NCI-H510A (cell line): ENCODE measurements at regions not wholly inside any gene's neighbourhood (a gene's known extent, or its start where the extent isn't known, plus 50 kb on each side); places are given as distances from the start of the nearest gene placed in this dataset.
A peak's percentile ranks its signal among the peaks of the same experiment; 100 is the strongest.

ENCODE experiments used
- DNase-seq: peaks from one replicate; lab custom pipeline; 2025; lab: John Stamatoyannopoulos, UW

DNA sequence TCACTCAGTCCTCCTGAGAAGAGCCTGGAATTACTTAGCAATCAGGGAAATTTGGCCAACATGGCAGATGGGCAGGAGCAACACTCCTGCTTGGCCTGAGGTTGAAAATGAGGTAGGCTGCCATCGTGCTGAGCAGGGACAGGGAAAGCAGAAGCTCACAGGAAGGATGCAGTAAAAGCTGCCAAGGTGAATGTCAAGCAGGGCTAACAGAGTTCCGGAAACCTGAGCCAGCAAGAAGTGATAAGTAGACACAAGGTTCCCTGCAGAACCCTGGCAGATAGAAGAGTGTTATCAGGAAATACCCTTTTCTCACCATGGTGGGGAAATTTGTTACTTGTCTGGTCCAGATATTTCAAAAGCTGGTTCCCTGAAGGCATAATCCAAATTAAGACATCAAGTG, 454.3 kb upstream of the MEX3C start:
- no peak for DNase-seq

DNA sequence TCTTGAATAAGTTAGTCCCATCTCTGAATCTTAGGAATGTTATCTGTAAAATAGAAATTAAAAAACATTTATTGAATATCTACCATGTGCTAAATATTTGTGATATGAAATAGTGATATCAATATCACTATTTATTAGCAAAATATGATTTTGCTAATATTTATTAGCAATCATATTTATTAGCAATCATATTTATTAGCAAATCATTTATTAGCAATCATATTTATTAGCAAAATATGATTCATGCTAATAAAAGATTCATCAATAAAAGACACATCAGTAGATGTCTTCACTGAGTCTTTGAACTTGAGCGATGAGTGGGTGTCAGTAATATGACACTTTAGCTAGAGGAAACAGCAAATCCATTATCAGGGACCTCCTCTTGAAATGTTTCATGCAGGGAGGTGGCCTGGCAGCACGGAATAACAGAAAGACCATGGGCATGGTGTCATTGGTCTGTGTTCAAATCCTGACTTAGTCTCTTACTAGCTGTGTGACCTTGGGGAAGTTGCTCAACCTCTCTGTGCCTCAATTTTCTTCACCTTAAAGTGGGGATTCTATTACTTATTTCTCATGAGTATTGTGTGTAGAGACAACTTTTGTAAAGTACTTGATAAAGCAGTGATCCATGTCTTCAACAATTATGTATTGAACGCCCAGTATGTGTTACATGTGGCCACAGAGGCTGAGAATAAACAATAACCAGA, 456.2 kb upstream of the MEX3C start:
- DNase-seq = no peak

DNA sequence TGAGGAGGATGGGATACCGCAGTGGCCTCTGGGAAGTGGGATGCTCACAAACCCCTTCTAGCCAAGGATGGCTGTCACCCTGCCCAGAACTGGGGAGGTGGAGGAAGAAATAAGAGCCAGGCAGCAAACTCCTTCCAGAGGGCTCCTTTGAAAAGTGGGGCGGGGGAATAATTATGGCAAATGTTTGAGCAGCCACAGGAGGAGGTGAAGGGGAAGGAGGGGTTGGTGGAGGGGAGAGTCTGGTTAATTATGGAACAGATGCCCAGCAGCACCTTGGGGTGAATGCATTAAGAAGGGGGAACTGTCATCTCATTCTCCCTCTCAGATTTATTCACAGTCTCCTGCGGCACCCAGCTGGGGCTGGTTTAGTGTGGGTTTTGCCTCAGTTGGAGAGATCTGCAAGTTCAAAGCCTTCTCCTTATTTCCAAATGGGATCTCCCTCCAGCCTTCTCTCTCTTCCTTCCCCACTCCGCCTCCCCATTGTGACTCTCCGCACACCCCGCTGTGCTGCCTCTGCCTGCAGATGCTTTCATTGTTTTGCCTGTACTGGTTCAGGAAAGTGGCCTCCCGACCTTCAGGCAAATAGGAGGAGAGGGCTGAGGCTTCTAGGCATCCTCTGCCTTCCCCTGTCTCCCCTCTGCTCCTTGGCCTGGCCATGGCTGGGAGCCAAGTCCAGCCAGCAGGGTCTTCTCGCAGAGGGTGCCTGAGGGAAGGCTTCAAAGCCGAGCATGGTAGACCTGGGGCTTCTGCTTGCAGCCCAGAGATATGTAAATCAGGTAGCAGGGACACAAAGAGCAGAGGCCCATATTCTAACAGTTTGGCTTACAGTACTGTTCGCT, 457.2 kb upstream of the MEX3C start:
- no peak for DNase-seq

DNA sequence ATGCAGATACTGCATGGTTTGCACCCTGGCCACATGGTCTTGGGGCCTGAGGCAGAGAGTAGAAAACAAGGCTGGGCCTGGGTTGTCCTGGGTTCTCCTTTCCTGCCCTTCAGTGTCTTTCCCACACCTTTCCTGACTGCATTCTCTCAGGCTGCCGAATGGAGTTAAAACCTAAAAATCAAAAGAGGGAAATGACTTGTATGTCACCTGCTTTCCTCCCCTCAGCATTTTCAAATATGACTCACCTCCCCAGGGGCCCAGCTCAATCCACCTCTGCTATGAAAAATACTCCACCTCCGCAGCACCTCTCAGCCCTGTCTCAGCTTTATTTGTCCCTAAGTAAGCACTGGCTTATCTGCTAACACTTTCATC, 457.8 kb upstream of the MEX3C start:
- DNase-seq = no peak

DNA sequence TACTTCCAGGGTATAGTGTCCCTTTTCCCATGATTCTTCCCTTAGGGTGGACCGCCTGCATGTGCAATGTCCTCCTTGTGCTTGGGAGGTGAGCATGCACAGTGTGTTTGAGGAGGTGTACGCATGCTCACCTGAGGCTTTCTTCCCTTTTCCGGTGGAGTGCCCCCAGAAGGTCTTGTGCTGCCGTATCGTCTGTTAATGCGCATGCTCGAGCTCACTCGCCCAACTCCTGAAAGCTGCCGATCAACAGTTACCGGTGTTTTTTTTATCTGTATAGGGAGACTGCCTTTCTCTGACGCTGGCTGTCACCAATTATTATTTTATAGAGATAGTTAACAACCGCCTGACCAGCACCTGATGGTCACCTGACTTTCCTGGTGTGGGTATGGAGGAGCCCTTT, 458.8 kb upstream of the MEX3C start:
- DNase-seq = no peak

DNA sequence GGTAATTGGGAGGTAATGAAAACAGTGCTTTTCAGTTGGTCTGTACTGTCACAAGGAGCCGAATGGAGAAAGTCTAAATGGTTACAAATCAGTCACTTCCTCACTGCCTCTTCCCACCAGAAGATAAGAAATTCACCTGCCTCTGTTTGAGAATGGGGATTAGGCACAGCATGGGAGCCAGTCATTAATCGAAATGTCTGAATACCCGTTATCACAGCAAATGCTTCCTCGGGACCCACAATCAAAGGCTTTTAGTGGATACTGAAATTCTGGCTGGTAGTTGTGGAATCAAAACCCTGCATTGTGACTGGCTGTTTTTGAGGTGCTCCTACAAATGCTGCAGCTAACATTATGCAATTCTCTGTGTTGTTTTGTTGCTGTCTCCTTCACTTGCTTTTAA, 461.0 kb upstream of the MEX3C start:
- no peak for DNase-seq

DNA sequence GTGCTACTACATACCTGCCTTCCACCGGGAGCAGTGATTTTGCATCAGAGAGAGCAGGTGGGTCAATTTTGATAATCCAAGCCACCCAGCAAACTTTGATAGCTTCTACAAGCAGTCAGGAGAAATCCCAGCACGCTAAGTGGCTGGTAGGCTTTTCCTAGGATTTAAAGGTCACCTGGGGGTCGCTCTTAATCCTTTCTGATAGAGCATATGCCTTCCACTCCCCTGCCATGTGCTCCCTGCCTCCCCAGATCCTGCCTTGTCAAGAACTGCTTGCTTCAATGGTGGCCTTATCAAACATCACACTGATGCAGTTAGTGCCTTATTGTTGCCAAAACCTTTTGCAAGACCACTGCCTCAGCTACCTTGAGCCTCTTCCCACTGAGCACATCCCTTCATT, 462.3 kb upstream of the MEX3C start:
- no peak for DNase-seq

DNA sequence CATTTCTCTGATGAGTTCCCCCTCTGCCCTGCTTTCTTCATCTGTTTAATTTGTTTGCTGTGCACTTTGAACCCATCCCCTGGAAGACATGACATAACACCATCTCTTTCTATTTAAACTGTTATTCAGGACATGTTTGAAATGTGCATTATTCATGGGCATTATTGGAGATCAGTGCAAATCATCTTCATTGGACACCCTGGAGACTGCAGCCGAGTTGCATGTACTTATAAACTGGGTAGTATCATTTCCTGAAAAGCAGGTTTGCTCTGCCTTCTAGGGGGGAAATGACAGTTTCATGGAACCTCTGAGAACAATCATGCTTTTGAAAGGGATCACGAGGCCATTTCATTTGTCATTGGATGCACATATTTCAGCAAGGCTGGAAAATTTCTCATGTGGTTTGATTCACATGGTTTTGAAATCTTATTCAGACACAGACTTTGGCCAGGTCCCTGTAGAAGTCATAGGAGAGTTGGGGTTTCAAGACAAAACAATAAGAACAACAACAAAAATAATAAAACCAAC, 462.8 kb upstream of the MEX3C start:
- DNase-seq = no peak

DNA sequence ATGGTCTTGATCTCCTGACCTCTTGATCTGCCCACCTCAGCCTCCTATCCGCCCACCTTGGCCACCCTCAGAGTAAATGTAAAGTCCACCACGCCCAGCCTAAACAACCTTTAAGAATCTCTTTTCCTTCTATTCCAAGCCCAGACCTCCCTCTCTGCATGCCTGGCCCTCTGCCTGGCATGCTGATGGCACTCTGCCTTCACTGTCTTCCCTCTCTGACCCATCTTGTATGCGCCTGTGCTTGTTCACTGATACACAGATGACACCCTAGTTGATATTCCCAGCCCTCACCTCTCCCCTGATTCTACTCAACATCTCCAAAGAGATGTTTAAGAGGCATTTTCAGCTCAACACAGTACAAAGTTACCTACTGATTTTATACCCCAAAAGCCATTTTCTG, 466.8 kb upstream of the MEX3C start:
- DNase-seq = no peak

DNA sequence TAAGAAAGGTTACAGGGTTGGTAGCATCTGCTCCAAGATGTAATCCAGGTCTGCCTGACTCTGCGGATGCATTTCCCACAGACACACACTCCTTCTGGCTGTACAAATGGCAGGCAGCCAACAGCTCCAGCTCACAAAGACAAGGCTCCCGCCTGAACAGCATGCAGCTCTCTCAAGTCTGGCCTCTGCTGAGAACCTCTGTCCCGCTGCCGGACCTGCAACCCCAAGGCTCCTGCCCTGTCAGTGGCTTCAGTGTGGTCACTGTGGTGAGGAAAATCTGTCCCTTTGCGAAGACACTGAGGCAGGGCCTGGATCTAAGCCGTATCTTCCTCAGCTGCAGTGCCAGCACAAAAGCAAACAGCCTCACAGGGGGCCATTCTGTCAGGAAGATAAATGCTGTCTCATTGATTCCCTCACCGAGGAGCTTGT, 469.3 kb upstream of the MEX3C start:
- DNase-seq = peak; percentile 39

DNA sequence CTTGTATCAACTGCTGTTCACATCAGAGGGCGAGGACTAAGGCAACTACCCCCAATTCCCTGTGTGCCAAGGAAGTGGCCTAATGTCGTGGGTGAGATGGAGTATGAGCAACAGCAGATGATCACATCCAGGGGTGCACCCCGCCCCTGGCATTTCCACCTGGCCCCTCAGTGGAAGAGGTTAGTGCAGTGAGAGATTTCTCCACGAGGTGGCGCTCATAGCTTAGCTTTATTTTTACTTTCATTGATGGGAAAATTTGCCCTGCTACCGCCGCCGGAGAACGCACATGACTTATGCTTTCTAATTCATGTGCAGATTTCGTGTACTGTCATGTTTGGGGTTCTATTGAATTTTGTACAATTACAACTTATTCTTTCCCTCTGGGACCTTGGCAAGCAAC, 470.6 kb upstream of the MEX3C start:
- DNase-seq = peak; percentile 17

DNA sequence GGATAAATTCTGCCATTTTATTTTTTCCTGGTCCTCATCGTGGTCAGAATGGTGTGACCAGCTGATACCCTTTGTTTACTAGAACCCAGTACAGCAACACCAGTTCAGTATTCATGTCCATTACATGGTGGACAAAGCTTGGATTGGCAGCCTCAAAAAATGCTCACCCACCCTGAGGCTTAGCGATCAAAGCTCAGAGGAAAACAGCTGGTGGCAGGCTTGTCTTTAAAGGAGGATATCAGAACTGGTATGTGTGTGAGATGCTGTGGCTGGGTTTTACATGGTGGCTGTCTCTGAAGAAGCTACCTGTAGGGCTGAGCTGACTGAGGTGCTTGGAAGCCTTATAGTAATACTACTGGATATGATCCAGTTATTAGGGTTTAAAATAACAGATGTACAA, 471.1 kb upstream of the MEX3C start:
- no peak for DNase-seq

DNA sequence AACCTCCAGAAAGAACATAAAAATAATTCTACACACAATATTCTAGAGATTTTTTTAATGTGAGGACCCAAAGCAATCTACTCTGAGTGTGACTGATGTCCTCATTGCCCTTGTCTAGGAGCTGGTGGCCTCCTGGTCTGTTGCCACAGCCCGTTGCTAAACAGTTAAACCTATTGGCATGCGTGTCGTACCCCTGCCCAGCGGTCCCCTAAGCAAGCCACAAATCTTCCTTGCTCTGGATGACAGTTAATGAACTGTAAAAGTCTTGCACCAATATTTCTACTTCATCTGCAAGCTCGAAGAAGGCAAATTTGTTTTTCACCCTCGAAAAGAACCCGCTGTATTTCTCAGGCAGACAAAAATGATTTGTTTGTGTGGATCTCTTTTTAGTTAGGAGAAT, 489.1 kb upstream of the MEX3C start:
- DNase-seq = no peak

DNA sequence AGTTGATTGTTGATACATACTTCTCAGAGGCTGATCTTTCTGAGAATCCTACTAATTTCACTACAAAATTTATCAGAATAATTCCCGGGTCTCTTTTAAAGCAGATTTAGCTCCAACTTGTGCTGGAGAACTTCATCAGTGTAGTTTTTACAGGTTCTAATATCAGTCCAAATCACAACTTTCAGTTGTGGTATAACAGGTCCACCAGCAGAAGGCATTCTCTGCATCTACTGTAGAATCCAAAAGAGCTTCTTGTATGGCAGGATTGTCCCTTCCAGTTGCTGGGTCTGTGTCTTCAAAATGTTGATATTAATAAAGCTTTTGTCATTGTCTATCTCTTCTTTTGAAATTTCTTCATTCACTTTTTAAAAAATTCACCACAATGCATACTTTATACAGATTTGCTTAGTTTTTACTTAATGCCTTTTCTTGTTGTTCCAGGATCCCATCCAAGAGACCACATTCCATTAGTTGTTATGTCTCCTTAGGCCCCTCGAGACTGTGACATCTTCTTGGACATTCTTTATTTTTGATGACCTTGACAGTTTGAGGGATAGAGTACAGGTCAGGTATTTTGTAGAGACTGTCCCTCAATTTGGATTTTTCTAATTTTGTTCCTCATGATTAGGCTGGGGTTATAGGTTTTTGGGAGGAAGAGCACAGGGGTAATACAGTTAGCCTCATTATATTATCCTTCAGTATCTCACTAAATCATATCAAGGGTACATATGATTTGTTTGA, 490.5 kb upstream of the MEX3C start:
- no peak for DNase-seq

DNA sequence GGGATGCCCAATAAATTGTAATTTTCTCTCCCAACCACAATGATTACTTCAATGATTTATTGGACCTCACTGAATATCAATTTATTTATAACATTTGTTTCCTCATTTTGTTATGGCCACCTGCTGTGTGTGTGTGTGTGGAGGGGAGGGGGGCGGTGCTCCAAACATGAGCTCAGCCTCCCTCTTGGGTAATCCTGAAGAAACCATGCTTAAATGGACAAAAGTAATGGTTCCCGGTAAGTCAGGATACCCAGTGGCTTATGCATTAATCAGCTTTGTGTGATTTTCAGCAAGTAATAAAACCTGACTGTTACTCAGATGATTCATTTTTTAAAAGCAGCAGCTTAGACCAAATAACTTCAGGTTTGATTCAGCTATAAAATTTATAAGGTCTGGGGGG, 495.1 kb upstream of the MEX3C start:
- DNase-seq = no peak

DNA sequence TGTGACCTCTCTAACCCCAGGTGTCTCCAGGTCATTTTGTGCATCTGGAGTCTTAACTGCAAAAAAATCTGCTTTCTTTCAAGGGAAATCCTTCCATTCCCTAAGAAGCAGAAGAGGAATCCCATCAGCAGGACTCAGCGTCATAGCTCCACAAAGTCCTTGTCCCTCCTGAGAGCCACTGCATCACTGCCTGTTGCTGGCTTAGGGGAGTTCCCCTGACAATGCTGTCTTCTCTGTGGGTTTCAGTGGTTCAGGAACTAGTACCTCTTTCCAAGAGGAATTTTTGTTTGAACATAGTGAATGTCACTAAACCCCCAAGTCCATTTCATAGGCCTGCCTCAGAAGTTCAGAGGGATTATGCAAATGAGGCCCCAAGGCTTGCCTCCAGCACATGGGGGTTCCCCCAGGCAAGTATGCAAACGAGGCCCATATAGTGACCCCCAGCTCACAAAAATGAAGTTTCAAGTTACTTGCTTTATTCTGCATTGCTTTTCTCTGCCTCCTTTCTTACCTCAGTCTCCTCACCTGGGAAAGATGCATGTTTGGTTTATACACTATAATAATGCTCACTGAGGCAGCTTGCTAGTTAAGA, 513.9 kb upstream of the MEX3C start:
- DNase-seq = no peak

DNA sequence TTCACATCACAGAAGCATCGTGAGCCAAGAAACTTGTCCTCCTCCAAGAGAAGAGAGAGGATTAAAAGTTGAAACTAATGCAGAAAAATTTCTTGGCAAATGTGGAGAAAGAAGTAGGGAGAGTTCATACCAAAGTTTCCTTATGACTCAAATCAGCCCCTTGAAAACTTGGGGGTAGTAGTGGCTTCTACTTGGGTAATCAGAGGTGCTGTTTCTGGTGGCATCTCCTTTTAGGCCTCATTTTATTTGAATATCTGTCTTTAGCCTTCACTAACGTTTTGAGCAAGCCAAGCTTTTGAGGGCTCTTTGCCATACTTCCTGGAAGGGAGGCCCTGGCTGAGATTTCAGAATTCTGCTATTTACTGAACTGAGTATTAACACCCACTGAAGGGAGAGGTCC, 515.3 kb upstream of the MEX3C start:
- DNase-seq = no peak

DNA sequence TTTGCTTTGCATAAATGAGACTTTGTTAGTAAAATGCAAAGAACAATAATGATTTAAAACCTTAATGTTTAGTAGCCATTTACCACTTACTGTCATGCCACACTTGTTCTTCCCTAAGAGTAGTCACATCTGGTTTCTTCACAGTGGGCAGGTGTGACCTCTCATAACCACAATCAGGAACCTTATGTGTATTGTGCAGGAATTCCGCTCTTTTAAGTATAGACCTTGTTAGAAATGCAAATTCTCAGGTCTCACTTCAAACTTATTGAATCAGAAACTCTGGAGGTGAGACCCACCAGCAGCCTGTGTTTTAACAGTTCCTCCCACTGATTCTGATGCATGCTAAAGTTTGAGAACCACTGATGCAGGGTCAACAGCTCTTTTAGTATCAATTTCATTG, 518.8 kb upstream of the MEX3C start:
- no peak for DNase-seq

DNA sequence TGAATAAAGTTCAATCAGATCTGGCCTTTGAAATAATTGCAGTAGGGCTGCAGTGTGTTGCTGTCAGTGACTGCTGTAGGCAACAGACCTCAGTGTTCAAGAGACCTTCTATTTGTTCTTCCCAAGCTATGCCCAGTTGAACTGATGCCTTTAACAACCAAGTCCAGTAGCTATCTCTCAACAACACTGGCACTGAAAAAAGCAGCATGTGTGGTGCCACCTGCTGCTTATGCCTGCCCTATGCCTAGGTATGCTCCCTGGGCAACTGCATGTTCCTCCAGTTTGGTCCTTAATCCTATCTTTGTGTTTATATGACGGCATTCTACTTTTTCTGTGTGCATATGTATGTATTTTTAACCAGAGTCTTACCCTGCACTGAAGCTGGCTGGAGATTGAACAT, 523.9 kb upstream of the MEX3C start:
- DNase-seq = no peak

DNA sequence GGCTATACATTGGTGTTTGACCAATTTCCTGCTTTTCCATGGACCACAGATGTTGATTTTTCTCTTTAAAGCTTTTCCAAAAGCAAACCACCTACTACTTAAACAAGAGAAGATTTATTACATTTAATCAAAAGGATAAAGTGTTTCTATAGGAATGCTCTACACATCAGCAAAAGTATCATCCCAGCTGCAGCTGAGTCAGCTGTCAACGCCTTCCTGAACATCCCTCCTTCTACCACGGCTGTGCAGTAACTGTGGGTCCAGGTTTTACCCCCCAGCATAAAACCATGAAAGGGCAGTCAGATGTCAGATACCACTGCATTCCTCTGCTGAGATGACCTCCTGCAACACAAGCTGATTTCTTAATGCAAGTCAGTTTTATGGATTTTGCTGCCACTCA, 524.5 kb upstream of the MEX3C start:
- no peak for DNase-seq

DNA sequence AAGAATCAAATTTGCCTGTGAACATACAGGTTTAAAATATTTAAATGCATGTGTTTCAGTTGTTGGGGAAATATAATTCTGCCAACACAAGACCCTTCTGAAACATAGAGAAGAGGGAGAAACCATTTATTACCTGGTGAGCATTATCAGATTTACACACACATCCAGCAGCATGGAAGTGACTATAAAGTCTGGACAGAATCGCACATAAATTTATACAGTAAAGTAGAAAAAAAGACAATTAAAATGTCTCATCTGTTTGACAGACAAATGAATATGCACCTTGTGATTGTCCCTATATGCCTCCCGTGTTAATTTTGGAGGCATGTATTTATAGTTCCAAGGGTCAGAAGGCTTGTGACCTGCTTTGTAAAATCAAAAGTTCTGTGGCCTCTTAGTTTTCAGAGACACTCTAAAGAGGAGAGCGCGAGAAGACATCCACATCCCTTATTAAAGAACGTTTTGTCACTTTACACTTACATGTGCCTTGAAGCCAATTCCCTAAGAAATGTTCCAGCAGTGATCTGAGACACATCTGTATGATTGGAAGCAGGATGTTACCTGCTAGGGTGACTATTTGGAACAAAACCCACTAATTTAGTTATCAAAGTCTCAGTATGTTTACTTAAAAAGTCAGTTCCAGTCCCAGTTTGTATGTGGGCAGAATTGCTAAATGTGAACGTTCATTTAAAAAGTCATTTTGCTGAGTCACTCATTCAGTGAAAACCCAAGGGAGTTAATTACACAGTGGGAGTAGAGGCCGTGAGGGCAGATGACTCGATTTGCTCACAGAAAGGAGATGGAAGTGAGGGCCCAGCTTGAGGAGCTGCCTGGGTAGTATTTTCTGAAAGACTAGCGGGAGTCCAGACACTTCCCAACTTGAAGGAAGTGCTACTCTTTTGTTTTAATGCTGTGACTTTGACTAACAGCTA, 527.6 kb upstream of the MEX3C start:
- no peak for DNase-seq
